Neural progenitor cell (in vitro differentiated cells): ENCODE measurements at regions not wholly inside any gene's neighbourhood (a gene's known extent, or its start where the extent isn't known, plus 50 kb on each side); places are given as distances from the start of the nearest gene placed in this dataset.

ENCODE experiments used
- DNase-seq: peaks from one replicate; pipeline ENCODE4 v3.0.0-alpha.2; 2016; ENCODE audit warnings: low spot score
- H2AFZ ChIP-seq: fragments of 200-600 bp; sonication (generic); replicated peaks from 2 replicates; pipeline ENCODE4 v1.6.1; 2016; ENCODE audit warnings: antibody characterized with exemption
- H3F3A ChIP-seq: fragments of 200-600 bp; sonication (generic); 2 replicates; pipeline ENCODE4 v1.6.1; 2016; ENCODE audit warnings: antibody characterized with exemption, low read depth
- H3K27ac ChIP-seq: fragments of 200-600 bp; sonication (generic); 2 replicates; pipeline ENCODE4 v1.5.1; 2016; ENCODE audit warnings: mild to moderate bottlenecking
- H3K27me3 ChIP-seq: fragments of 200-600 bp; sonication (generic); 2 replicates; pipeline ENCODE4 v1.6.1; 2016; ENCODE audit warnings: mild to moderate bottlenecking, moderate library complexity
- H3K36me3 ChIP-seq: fragments of 200-600 bp; sonication (generic); 2 replicates; pipeline ENCODE4 v1.5.1; 2016
- H3K4me1 ChIP-seq: fragments of 200-600 bp; sonication (generic); 2 replicates; pipeline ENCODE4 v1.6.1; 2016; ENCODE audit warnings: mixed run types
- H3K4me2 ChIP-seq: fragments of 200-600 bp; sonication (generic); 2 replicates; pipeline ENCODE4 v1.6.1; 2016
- H3K4me3 ChIP-seq: fragments of 200-600 bp; sonication (generic); 2 replicates; pipeline ENCODE4 v1.5.1; 2016
- H3K79me2 ChIP-seq: fragments of 200-600 bp; sonication (generic); 2 replicates; pipeline ENCODE4 v1.6.1; 2016; ENCODE audit warnings: low read depth
- H3K9ac ChIP-seq: fragments of 200-600 bp; sonication (generic); 2 replicates; pipeline ENCODE4 v1.6.1; 2016
- H3K9me3 ChIP-seq: fragments of 200-600 bp; sonication (generic); 2 replicates; pipeline ENCODE4 v1.5.1; 2016; ENCODE audit warnings: low read depth
- H4K20me1 ChIP-seq: fragments of 200-600 bp; sonication (generic); 2 replicates; pipeline ENCODE4 v1.6.1; 2016; ENCODE audit warnings: low read depth
- H3K27ac Mint-ChIP-seq: 3 replicates; pipeline ENCODE4 v1.8.0; 2021; ENCODE audit warnings: mixed read lengths
- H3K27me3 Mint-ChIP-seq: 2 replicates; pipeline ENCODE4 v1.8.0; 2022; ENCODE audit warnings: low read depth, mild to moderate bottlenecking, inconsistent platforms, moderate library complexity, mixed read lengths; ENCODE audit not compliant: insufficient read depth
- H3K36me3 Mint-ChIP-seq: 3 replicates; pipeline ENCODE4 v1.8.0; 2021; ENCODE audit warnings: mixed read lengths
- H3K4me1 Mint-ChIP-seq: 3 replicates; pipeline ENCODE4 v1.8.0; 2021; ENCODE audit warnings: mixed read lengths
- H3K4me3 Mint-ChIP-seq: 3 replicates; pipeline ENCODE4 v1.8.0; 2021; ENCODE audit warnings: mild to moderate bottlenecking, moderate library complexity, mixed read lengths
- H3K9me3 Mint-ChIP-seq: 3 replicates; pipeline ENCODE4 v1.8.0; 2020; ENCODE audit warnings: mixed read lengths
- CTCF ChIP-seq: fragments of 200-600 bp; sonication (generic); IDR thresholded peaks from 2 replicates; pipeline ENCODE4 v1.5.1; 2017; ENCODE audit warnings: antibody characterized with exemption, mild to moderate bottlenecking
- EZH2 ChIP-seq: fragments of 200-600 bp; sonication (generic); IDR thresholded peaks from 2 replicates; pipeline ENCODE4 v1.6.1; 2017; ENCODE audit warnings: antibody characterized with exemption, mild to moderate bottlenecking, moderate library complexity
- EZH2phosphoT487 ChIP-seq: fragments of 200-600 bp; sonication (generic); IDR thresholded peaks from 2 replicates; pipeline ENCODE4 v1.6.1; 2017; ENCODE audit warnings: antibody characterized with exemption

DNA sequence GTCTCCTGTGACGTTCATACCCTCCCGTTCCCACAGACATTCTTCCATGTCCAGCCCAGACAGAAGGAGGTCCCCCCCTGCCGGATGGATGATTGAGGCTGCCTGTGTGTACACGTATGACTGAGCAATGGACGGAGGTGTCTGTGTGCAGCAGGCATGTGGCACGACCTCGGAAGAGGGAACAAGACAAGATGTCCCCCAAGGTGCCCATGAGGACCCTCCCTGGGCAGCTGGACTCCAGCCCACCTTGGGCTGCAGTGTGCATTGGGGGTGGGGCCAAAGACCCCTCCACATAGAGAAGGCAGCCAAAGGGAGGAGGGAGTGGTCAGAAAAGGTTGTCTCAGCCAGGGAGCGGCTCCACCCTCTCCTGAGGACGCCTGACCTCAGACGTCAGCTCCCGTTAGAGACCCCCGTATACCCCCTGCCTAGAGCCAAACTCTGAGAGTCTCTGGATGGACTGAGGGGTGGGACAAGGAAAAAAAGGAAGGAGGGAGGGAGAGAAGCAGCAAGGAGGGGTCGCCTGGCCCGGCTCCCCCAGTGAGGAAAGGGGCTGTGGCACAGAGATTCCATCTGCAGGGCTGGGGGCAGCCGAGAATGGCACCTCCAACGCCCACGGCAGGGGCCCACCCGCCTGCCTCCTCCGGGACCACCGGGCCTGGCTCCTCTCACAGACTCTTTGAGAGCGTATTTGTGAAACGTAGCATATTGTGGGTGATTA, 92.9 kb upstream of the BHLHE23 start:
- no peaks in the 10 kb centered on the region for H3K36me3 Mint-ChIP-seq
- no peaks in the 10 kb centered on the region for H3K9me3 Mint-ChIP-seq
- Histone ChIP-seq H3K4me2 (no peak overlapping the region), H3K9me3 (no peaks in the 10 kb centered on the region), H3K27ac (no peak overlapping the region), H3K4me1 (peaks cover 8% of the 10 kb centered on the region), H3F3A (no peaks in the 10 kb centered on the region), H3K4me3 (no peak overlapping the region), H3K79me2 (no peaks in the 10 kb centered on the region), H3K27me3 (peaks cover 76% of the 10 kb centered on the region), H4K20me1 (peaks cover 9% of the 10 kb centered on the region), H3K9ac (no peak overlapping the region), H3K36me3 (no peaks in the 10 kb centered on the region), H2AFZ (no peak overlapping the region)
- no peak overlapping the region for H3K4me3 Mint-ChIP-seq
- DNase-seq, result no peak
- TF ChIP-seq EZH2phosphoT487 (no peak), CTCF (no peak), EZH2 (no peak)
- H3K4me1 Mint-ChIP-seq, result peaks cover 5% of the 10 kb centered on the region
- no peak overlapping the region for H3K27ac Mint-ChIP-seq
- peaks cover 28% of the 10 kb centered on the region for H3K27me3 Mint-ChIP-seq

DNA sequence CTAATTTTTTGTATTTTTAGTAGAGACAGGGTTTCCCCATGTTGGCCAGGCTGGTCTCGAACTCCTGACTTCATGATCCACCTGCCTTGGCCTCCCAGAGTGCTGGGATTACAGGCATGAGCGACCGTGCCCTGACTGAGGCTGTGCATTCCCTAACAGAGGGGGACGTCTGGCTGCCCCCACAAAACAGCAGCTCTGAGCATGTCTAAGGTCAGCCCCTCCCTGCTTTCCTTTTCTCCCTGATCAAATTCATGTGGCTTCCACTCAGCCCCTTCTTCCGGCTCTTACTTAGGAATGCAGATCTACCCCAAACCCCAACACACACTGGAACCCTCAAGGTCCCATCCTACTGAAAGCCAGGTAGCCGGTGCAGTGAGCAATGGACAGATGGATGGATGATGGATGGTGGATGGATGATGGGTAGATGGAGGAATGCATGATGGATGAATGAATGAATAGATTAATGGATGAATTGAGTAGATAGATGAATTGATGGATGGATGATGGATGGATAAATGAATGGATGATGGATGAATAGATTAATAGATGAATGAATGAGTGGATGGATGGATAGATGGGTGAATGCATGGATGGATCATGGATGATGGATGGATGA, 91.5 kb upstream of the BHLHE23 start:
- Histone ChIP-seq H3K79me2 (no peaks in the 10 kb centered on the region), H3K27ac (no peak overlapping the region), H3K9ac (no peak overlapping the region), H3K4me3 (no peak overlapping the region), H2AFZ (no peak overlapping the region), H3K27me3 (peaks cover 69% of the 10 kb centered on the region), H3F3A (no peaks in the 10 kb centered on the region), H3K4me1 (peaks cover 8% of the 10 kb centered on the region), H3K9me3 (no peaks in the 10 kb centered on the region), H4K20me1 (peaks cover 9% of the 10 kb centered on the region), H3K36me3 (no peaks in the 10 kb centered on the region), H3K4me2 (no peak overlapping the region)
- H3K27ac Mint-ChIP-seq, result no peak overlapping the region
- H3K4me3 Mint-ChIP-seq, result no peak overlapping the region
- peaks cover 5% of the 10 kb centered on the region for H3K4me1 Mint-ChIP-seq
- peaks cover 23% of the 10 kb centered on the region for H3K27me3 Mint-ChIP-seq
- no peaks in the 10 kb centered on the region for H3K36me3 Mint-ChIP-seq
- DNase-seq, result no peak
- TF ChIP-seq CTCF, result no peak
- no peak for TF ChIP-seq EZH2
- no peak for TF ChIP-seq EZH2phosphoT487
- H3K9me3 Mint-ChIP-seq, result no peaks in the 10 kb centered on the region

GRCh38 chr20:63097336-63097831, 90.6 kb upstream of the BHLHE23 start:
- Histone ChIP-seq H3K4me3 (no peak overlapping the region), H3K9ac (no peak overlapping the region), H3F3A (no peaks in the 10 kb centered on the region), H3K36me3 (no peaks in the 10 kb centered on the region), H3K27me3 (peaks cover 59% of the 10 kb centered on the region), H3K4me2 (no peak overlapping the region), H3K27ac (no peak overlapping the region), H3K4me1 (peaks cover 7% of the 10 kb centered on the region), H3K79me2 (no peaks in the 10 kb centered on the region), H4K20me1 (peaks cover 5% of the 10 kb centered on the region), H2AFZ (no peak overlapping the region), H3K9me3 (no peaks in the 10 kb centered on the region)
- no peak overlapping the region for H3K27ac Mint-ChIP-seq
- peaks cover 5% of the 10 kb centered on the region for H3K4me1 Mint-ChIP-seq
- no peaks in the 10 kb centered on the region for H3K9me3 Mint-ChIP-seq
- no peak overlapping the region for H3K4me3 Mint-ChIP-seq
- peaks cover 19% of the 10 kb centered on the region for H3K27me3 Mint-ChIP-seq
- no peaks in the 10 kb centered on the region for H3K36me3 Mint-ChIP-seq
- no peak for DNase-seq
- no peak for TF ChIP-seq CTCF
- no peak for TF ChIP-seq EZH2
- TF ChIP-seq EZH2phosphoT487, result no peak
